NCI-H226 (cell line): ENCODE measurements at regions not wholly inside any gene's neighbourhood (a gene's known extent, or its start where the extent isn't known, plus 50 kb on each side); places are given as distances from the start of the nearest gene placed in this dataset.

Experiments used
- DNase-seq: peaks from one replicate; pipeline ENCODE4 v3.0.0-alpha.2; 2015

DNA sequence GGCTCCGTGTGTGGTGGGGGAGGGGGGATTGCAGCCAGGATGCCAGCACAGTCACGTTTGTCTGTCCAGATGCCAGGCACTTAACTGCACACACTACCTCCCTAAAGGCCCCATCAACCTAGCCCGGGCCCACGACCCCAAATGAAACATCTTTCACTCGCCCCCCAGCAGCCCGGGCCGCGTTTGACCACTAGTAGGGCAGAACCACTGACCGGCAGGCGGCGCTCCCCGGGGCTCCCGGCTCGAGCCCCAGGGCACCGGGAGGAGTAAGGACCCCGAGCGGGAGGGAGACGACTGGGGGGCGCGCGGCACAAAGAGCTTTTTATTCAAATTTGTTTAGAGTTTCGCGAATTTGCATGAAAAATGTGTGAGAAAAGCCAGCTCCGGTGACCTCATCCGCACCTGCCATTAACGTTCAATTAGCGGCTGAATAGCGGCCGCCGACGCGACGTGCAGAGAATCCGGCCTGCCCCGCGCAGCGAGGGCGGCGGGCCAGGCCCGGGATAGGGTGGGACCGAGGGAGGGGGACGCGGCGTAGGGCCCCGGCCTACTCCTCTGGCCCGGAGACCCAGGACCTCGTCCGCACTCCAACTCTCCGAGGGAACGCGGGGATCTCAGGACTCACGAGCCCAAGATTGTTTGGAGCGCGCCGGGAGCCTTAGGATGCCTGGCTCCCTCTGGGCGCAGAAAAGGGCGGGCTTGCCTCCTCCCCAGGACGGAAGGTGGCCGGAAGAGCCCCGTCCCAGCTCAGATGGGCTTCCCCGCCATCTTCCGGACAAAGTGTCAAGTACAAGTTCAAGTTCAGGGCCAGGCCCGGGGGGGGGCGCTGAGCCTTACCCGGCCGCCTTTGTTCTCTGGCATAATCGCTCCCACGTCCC, 64.9 kb upstream of the POLG start:
- peak; percentile 31 for DNase-seq

DNA sequence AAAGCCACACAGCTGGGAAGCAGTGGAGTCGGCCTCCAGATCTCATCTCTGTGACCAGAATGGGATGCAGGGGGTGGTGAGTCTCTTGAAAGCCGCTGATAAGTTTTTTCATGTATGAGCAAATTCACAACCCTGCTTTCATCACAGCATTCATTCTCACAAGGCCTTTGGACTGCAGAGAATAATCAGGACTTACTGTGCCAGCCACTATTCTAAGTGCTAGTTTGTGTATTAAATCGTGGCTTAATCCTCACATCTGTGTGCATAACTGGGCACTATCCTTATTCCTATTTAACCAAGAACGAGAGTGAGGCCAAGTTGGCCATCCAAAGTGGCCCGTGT, 64.2 kb upstream of the POLG start:
- DNase-seq, result no peak

GRCh38 chr15:89397653-89398023, 63.0 kb upstream of the POLG start:
- DNase-seq, result no peak

DNA sequence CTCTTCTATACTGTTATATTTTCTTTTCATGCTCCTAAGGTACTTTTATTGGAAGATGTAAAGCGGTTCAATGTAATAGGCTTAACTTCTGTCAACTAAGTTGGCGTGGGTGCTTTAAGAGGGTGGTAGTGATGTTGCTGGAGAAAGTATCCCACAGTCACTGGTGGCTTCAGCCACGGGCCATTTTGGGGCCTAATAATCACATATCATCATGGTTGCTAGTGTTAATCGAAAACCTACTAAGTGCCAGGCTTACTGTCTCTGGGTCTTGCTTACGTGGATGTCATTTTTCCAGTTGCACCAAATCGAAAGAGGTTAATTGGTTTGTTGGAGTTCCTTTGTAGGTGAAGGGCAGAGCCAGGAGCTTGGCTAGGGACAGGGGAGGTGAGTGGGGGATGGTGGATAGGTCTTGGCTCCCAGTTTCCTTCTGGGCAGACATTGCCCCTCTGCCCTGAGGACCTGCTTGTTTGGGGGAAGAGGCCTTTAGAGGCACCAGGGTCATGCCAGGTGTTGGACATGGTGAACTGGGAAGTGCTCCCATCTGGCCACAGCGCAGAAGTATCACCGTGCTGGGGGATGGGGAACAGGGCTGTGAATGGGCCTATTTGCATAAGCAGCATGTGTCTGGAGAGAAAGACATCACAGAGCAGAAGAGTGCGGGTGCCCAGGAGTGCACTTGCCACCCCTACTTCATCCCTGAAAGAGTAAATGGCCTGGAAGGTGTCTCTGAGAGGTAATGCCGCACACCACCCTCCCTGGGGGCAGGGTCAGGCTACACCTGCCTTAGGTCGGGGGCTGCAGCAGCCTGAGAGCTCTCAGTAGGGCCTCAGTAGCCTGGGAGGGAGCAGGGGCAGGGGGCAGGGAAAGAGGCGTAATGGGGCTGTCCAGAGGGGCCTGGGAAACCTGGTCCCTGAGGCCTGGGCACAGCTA, 62.4 kb upstream of the POLG start:
- DNase-seq, result no peak

DNA sequence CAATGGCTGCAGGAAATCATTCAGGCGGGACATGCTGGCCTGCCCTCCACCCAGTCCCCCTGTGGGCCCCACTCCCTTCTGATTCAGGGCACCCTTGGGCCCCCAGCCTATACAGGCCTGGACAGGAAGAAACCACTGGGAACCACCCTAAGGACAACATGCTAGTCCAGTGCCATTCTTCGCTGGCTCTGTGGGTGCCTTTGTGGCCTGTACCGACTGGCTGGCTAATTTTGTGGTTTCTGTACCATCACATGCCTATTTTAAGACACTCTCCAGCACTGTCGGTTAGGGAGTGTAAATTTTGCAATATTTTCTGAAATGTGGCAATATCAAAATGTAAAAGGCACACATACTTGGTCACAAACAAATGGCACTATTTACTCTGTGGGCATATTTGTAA, 61.4 kb upstream of the POLG start:
- DNase-seq, result no peak

GRCh38 chr15:89395461-89395871, 60.8 kb upstream of the POLG start:
- DNase-seq, result no peak

DNA sequence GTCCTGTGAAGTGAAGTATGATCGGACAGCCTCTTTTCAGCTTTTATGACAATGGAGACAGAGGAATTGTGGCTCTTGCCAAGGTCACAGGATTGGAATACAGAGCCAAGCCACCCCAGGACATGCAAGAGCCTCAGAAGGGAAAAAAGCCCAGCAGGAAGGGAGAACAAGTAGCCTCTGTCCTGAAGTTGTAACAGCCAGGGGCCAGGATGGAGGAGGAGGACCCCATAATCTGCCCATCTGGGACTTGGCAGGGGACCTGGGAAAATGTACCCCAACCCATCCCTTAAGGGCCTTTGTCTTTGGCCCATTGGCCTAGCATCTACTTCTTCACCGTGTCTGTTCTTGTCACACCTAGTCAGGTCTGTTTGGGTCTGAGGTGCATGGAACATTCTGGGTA, 60.4 kb upstream of the POLG start:
- DNase-seq, result no peak

DNA sequence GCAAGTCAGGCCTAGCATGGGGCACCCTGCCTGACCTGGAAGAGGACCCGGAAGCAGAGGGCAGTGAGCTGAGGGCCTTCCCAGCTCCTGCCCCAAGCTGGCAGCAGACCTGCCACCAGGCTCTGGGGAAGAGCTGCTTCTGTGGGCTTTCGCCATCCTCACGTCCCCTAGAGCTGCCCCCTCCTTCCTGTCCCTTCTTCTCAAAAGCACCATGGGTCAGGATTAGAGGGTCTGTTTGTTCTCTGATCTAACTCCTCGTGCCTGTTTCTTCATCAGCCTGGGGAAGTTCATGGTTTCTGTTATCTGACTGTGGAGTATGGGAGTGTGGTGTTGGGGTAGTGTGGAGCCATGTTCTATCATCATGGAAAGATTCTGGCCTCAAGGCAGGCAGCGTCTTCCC, 58.4 kb upstream of the POLG start:
- no peak for DNase-seq

DNA sequence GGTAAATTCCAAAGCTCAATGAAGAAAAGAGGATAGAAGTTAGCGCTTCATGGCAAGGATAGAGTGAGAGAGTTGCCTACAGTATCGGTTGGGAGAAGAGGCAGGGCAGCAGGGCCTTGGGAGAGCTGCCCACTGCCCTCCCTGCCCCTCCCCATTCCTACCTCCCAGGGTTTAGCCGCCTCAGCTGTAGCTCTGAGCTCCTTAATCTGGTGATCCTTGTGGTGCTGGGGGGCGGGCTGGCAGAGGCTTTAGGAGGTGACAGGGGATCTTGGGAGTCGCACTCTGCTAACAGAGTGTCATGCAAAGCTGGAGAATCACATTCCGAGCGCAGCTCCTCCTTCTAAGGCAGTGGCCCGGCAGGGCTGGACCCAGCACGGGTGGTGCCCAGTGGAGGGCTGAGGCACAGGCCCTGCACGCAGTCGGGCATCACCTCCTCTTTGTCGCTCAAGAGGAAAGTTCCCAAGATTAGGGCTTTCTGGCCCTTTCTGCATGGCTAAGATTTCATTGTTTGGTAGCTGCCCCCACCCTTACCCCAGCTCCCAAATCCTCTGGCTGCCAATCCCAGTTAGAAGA, 57.1 kb upstream of the POLG start:
- no peak for DNase-seq

- DNase-seq, result no peak
These were observed 55.4 kb upstream of the POLG start for GRCh38 chr15:89389841-89390603.

DNA sequence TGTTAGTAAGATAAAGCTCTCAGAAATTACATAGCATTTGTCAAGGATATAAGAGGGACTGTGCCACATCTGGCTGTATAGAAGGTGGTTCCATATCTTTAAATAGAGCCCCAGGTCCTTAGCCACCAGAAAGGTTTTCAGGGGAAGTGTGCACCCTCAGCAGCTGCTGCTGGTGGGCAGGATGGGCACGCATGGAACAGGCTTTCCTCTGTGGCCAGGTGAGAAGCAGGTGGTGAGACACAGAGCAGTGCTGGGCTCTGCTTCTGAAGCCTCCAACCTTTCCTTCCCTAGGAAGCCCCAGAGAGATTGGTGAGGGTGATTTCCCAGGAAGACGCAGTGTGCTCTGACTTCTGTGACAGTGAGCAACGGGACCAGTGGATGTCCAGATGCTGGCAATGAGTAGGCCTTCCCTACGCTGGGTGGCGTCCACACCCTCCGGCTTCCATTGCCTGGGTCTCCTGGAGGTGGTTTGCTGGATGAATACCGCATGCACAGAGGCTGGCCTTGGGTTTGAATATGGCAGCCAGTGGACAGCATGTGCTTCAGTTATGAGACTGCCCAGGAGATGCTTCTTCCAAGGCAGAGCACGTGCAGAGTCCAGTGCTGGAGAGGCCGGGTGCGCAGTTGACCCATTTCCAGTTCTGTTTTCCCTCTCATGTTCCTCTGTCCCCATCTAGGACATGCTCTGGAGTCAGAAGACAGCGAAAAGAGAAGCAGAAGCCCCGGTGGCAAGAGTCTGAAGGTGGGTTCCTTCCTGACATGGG, 52.7 kb upstream of the POLG start:
- no peak for DNase-seq

DNA sequence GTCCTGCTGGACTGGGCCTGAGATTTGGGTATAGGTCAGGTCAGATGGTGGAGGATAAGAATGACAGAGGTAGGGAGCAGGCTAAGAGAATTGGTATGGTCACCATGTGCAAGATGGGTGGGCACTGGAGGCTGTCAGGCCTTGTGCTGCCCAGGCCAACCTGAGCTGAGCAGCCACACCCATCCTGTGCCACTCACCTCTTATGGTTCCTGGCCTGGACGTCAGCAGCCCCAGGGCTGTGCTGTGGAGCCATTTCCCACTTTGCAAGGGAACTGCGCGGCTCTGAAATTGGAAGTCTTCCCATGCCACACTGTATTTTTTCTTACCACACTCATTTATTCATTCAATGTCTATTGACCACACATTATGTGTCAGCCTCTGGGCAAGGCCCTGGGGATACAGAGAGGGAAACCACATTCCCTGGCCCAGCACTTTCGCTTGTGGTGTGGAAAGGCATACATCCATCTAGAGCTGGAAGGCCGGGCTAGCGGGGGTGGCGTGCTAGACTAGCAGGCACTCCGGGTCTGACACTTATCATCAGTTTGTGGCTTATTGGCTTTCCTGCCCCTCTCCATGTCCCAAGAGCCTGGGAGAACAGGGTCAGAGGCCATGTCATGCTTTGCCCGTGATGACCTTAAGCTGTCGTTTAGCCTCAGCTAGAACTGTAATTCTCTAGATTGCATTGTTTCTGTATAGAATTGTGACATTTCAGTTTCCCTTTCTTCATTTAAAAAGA, 51.1 kb upstream of the POLG start:
- no peak for DNase-seq
